ENCODE measurements at regions not wholly inside any gene's neighbourhood (a gene's known extent, or its start where the extent isn't known, plus 50 kb on each side); places are given as distances from the start of the nearest gene placed in this dataset.

- no peak for DNase-seq
Measured at GRCh38 chr2:120617055-120617454, 118.6 kb upstream of the GLI2 start.

DNA sequence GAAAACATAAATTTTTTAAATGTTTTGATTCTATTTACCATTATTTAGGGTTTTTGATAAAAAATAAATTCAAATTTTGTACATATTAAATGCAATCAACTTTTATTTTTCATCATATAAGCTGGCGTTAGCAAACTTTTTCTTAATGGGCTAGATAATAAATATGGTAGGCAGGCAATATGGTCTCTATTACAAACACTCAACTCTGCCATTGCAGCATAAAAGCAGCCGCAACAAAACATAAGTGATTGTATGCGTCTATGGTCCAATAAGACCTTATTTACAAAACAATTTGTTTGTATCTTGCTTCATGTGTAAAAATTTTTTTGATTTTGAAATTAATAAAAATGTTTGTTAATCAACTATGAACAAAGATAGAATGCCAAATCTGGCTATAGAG lies 116.8 kb upstream of the GLI2 start:
- DNase-seq = no peak

- DNase-seq = no peak
Measured at GRCh38 chr2:120619579-120619978, 116.1 kb upstream of the GLI2 start.

- DNase-seq = no peak
Measured at GRCh38 chr2:120620025-120620793, 115.5 kb upstream of the GLI2 start.

- DNase-seq = no peak
Measured at GRCh38 chr2:120622159-120622869, 113.4 kb upstream of the GLI2 start.

DNA sequence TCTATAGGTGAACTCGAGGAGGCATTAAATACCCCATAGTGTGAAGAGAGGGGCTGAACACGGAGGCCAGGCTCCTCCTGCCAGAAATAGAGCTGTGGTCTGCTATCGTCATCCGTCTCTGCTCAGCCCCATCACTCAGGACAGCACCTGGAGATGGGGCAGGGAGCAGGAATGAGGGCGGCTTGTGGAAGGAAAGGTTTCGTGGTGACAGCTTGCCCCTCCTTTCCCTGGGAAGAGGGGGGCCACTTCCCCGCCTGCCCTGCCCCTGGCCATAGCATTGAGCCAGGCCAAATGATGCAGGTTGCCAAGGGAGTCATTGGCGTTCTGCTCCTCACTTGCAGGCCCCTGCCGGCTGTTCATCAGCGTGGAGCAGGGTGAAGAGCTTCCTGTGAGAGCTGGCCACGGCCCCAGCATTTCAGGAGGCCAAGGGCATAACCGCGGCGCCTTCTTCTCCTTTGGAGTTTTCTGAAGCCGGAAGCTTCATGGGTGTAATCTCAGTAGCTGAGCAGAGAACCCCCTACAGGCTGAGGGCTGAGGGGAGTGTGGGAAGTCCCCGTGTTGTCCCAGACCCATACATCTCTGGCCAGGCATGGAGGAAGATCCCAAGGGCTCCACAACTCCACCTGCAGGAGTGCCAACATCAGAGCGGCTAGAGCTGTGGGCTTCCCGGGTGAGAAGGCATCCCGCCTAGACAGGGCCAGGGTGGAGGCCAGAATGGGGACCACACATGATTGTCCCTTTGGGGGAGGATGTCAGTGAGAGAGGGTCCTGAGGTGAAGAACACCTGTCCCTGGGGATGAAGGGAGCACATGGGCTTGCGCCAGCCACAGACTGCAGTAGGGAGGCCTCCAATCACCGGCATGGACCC lies 112.5 kb upstream of the GLI2 start:
- no peak for DNase-seq

GRCh38 chr2:120624061-120624737 lies 111.5 kb upstream of the GLI2 start:
- DNase-seq = no peak

DNA sequence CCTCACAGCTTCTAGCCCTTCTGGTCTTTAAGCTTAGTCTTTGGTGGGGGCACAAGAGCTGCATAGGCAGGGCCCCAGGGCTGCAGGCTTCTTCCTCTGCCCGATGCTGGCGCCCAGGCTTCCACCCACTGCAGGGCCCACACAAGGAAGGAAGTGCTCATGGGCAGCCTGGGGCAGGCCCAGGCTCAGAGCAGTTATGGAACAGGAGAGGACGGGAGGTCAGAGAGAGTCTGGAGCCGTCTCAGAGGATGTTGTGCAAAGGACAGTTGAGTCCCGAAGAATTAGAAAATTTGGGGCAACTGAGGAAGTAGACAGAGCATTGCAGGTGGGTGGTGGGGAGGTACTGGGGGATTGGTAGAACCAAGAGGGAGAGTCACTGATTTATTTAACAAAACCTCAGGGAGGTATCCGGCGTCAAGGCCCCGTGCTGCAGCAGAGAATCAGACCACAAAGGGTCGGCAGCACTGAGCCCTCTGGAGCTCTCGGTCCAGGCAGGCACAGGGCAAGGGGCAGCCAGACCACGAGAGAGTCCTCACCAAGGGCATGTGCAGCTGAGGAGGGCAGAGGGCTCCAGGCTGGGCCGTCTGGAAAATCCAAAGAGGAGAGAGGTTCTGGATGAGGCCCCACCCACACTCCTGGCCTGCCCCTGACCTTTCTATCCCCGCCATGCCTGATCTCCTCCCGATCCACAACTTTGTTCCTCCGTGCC lies 110.8 kb upstream of the GLI2 start:
- no peak for DNase-seq

DNA sequence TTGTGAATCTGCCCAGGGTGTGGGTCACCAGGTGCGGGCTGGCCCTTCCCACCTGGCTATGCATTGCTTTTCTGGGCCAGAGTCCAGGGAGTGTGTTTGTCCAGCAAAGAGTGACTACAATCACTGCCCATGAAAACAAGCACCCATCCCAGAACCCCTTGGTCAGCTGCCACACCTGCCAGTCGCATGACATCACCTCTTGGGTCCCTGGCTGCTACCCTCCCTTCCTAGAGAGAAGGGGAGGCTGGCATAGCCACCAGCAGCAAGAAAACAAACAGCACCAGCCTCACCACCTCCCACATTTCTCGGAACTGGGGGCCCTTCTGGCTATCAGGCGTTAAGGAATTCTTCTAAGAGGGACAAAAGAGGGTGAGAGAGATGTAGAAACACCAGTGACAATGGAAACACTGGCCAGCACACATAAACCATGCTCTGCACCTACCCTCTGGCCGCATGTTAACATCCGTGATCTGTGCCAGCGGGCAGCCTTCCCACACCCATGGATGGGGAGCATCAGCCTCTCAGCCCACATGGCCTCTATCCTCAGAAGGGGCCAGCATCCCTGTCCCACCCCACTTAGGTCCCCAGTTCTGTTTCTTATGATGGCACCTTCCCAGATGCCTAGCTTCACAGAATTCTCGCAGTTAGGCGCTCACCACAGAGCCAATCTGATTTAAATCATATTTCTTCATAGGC lies 109.7 kb upstream of the GLI2 start:
- no peak for DNase-seq

DNA sequence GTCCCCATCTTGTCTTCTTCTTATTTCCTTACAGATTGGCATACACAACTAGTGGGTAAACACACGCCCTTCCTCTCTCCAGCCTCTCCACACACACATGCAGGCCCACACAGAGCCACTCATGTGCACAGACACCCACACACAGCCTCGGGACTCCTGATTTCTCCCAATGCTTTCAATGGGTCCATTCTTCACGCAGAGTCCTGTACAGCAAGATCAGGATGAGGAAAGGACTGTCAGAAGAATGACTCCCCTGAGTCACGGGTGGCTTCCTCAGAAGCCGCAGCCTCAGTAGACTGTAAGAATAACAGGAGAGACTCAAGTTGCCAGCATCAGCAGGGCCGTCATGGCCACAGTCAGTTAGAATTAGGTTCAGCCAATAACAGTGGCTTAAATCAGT lies 109.1 kb upstream of the GLI2 start:
- DNase-seq = no peak

GRCh38 chr2:120628248-120628647 lies 107.4 kb upstream of the GLI2 start:
- no peak for DNase-seq

GRCh38 chr2:120629241-120629895 lies 106.3 kb upstream of the GLI2 start:
- DNase-seq = no peak

GRCh38 chr2:120630031-120630701 lies 105.5 kb upstream of the GLI2 start:
- DNase-seq = no peak

DNA sequence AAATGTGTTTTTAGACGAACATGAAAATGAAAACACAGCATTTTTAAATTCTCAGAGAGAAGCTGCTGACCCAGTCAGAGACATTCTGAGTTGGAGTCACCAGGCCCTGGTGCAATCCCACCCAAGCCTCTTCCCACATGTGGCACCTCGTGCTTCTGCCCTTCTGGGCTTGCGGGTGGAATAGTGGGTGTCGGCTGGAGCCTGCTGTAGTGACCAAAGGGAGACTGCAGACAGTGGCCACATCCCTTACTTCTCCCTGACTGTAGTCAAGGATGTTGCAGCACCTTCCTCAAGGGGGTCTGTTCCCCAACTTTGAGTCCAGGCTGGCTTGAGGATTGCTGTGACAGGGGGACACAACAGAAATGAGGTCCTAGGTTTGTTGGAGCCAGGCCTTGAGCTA lies 104.4 kb upstream of the GLI2 start:
- DNase-seq = no peak

GRCh38 chr2:120631724-120632123 lies 103.9 kb upstream of the GLI2 start:
- no peak for DNase-seq

GRCh38 chr2:120632796-120633646 lies 102.6 kb upstream of the GLI2 start:
- no peak for DNase-seq

DNA sequence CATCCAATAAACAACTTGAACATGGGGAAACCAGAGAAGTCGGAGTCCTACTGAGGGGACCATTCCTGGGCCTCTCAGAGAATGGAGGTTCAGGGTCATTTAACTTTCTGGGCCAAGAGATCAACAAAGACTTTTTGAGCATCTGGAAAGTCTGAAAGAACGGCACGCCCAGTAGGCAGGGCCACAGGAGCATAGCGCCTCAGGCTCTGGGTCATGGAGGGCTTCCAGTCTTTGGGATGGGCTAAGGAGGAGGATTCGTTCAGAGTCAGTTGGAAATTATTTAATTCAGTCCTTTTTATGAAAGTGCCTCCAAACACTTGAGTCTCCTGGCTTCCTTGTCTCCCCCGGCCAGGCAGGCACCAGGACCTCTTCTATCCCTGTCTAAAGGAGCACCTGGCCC lies 101.1 kb upstream of the GLI2 start:
- DNase-seq = no peak

GRCh38 chr2:120635146-120635545 lies 100.5 kb upstream of the GLI2 start:
- no peak for DNase-seq

DNA sequence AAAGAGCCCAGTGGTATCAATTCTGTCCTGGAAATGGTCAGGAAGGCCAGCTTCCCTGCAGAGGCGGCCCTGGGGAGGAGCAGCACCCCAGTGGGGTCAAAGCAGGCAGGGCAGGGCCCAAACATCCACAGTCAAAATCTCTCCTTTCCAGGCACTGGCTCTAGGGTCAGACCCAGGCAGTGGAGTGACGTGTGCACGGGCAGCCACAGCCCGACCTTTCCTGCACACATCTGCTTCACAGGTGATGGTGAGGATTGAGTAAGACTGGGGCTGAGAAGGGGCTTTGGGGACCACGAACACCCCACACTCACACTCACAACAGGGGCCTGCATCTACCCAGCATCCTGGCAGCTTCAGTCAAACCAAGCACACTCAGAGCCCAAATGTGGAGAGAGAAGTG lies 97.8 kb upstream of the GLI2 start:
- no peak for DNase-seq

DNA sequence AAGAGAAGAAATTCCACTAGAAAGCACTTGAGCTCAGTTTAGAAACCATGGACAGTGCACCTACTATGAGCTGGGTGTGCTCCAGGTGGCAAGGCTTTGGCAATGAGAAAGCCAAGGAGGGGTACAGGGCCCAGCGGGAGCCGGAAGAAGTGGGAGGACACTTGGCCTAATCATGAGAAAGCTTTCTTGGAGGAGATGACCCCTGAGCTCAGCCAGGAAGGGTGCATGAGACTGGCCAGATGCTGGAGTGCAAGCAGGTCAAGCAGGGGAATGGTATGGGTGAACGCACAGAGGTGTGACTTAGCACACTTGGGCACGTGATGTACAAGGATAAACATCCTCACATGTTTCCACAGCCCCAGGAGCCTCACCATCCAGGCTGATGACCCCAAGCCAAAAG lies 97.2 kb upstream of the GLI2 start:
- DNase-seq = no peak

Data from T-helper 9 cell (primary cell).